NCI-H226 (cell line): ENCODE measurements at regions not wholly inside any gene's neighbourhood (a gene's known extent, or its start where the extent isn't known, plus 50 kb on each side); places are given as distances from the start of the nearest gene placed in this dataset.

Experiments used
- DNase-seq: peaks from one replicate; pipeline ENCODE4 v3.0.0-alpha.2; 2015

DNA sequence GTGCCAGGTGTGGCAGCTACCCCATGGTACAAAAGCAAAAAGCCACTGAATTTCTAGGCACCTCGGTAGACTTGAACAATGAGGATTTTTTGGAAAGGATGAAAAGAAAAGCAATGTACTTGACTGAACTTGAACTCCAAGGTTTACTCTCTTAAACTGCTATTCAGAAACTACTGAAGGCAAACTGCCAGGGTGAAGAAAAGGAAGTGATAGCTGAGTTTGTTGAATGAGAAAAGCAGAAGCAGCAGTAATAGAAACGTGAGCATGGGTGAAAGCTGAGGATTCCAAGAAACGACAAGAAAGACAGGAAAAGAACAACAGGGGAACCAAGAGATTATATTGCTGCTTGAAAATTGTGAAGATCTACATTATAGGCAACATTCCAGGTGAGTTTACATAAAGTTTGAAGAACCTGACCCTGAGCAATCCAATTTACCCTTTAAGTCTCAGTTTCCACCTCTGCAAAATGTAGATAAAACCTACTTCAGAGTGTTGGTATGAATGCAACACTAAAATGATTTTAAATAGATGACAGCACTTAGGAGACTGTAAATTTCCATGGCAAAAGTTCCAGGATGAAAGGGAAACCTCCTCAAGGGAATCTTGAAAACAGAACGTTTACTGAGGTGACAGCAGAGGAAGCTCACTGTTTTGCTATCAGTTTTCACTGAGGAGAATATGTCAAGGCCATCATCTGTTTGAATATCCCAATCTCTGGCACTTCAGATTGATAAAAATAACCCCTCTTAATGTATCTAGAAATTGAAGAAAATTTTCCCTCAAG is 245.8 kb downstream of the SPATA31D1 start:
- no peak for DNase-seq

DNA sequence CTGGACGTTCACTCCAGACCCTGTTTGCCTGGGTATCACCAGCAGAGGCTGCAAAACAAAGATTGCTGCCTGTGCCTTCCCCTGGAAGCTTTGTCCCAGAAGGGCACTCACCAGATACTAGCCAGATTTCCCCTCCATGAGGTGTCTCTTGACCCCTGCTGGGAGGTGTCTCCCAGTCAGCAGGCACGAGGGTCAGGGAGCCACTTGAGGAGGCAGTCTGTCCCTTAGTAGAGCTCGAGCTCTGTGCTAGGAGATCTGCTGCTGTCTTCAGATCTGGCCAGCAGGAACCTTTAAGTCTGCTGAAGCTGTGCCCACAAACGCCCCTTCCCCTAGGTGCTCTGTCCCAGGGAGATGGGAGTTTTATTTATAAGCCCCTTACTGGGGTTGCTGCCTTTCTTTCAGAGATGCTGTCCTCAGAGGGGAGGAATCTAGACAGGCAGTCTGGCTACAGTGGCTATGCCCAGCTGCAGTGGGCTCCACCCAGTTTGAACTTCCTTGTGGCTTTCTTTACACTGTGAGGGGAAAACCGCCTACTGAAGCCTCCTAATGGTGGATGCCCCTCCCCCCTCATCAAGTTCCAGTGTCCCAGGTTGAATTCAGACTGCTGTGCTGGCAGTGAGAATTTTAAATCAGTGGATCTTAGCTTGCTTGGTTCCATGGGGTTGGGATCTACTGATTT is 253.9 kb downstream of the SPATA31D1 start:
- DNase-seq = no peak

DNA sequence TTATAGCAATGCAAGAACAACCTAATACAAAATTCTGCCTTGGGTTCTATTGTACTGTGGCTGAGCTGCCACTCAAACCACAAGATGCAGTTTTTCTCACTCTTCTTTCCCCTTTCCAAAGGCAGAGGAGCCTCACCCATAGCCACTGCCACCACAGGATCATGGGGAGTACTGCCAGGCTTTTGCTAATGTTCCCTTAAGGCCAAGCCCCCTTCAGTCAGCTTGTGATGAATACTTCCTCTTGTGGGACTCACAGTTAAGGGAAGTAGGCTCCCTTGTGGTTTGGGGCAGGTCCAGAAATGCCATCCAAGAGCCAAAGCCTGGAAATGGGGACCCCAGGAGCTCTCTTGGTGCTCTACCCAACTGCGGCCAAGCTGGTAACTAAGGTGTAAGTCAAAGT is 258.7 kb downstream of the SPATA31D1 start:
- peak; percentile 9 for DNase-seq

DNA sequence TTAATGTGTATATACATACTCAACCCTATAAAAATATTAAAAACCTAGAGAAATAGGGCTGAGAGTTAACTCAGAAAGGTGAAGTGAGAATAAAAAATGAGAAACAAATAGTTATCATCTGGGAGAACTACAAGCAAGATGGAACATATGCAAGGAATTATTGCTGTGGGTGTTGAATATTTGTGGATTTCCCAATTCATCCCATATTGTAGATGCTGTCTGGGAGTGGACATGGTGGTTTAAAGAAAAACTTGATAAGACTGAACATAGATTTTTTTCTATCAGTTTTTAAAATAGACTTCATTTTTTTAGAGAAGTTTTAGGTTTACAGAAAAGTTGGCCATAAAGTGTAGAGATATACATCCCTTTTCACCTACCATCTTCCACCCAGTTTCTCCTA is 263.5 kb downstream of the SPATA31D1 start:
- no peak for DNase-seq

DNA sequence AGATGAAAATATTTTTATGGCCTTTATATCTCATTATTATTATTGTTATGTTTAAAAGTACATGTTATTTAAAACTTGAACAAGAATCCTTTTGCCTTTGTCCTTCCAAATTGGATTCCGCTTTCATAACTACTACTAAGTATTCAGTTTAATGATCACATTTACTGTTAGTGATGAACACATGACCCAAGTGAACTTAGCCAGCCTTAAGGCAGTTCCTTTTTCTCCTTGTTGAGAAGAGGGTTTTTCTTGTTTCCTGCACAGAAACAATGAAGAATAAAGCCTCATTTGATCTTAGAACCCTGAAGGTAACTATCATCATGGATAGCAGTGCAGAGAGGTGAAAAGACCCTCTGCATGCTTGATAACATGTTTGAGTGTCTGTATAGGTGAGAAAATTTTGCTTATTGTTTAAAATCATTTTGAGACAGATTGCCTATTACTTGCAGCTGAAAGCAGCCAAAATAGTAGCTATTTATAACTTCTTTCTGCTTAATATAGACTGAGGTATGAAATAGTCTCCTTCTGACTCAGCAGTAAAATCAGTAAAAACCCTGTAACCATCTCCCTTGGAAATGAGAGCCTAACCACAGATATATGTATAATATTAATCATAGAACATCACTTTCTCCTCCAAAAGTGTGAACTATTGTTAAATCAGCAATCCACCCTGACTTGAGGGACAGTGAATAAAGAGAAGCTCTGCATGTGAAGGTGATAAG is 266.2 kb downstream of the SPATA31D1 start:
- no peak for DNase-seq

DNA sequence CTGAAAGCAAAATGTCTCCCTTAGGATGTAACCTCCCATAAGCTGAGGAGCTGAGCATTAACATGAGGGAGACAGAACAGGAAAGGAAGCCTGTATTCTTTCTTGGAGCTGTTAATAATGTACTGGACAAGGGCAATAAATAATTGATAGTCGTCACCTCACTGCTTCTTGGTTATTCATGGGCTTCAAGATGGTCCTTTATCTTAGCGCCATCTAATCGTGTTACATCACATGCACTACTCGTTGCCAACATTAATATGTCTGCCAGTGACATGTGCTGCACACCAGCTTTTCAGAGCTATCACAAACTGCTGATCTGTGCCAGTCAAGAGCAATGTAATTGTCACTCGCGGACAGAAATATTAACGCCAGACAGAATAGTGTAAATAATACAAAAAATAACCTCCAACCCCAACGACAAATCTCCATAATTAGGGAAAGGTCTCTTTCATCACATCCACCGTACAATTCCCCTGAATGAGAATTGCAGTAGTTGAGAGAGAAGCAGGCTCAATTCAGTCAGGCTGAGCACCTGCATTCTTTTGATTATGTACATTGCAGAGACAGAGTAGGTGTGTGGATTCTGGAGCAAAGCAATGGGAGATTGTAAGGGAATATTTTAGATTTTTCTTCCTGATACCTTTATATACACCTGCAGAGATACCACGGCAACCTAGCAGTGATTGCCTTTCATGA is 267.1 kb downstream of the SPATA31D1 start:
- DNase-seq = no peak

DNA sequence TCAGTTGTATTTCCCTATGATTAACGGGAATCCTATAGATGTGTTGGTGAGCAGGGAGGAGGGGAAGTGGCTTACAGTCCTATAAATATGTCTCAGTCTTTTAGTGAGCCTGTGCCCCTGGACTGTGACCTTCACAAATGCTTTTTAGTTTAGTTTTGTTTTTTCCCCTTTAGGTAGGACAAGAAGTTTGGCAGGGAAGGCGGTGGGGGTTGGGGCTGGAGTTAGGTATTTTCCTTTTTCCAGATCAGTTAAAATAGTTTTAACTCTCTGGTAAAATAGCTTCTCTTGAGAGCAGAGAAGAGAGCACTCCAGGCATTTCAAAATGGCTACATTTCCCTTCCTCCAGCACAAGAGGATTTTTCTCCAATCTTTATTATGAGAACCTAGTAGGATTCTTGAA is 272.1 kb downstream of the SPATA31D1 start:
- no peak for DNase-seq

DNA sequence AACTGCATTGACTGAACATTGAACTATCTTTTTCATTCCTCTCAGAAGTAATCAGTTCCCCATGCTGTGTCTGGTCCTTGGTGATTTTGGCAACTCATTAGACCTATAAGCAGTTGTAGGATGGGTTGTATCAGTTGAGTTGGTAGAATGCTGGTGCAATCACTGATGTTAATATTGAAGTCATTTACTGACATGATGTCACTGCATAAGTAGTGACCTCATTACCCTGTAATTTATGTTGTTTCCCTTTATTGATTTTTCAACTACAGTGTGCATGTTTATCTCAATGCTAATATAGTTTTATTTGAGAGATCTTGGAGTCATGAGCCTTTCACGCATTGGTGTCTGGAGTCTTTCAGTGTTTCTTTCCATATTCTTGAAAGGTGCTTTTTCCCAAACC is 275.0 kb downstream of the SPATA31D1 start:
- no peak for DNase-seq

DNA sequence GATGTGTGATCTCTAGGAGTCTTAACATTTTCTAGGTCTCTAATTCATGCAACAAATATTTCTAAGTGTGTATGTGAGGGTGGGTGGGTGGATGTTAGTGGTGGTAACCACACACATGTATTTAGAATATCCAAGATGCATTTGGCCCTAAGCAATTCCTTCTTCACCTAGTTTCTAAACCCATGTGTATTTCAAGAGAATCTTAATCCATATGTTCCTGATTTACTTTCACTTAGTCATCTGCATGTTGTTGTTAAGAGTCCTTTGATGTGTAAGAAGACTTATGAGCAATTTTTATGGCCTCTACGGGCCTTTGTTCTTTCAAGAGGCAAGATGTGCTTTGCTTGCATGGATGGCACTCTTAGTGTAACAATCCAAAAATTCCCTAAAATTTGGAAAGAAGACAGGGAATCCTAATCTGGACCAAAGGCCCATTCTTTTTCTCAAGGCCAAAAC is 282.6 kb downstream of the SPATA31D1 start:
- peak; percentile 19 for DNase-seq

DNA sequence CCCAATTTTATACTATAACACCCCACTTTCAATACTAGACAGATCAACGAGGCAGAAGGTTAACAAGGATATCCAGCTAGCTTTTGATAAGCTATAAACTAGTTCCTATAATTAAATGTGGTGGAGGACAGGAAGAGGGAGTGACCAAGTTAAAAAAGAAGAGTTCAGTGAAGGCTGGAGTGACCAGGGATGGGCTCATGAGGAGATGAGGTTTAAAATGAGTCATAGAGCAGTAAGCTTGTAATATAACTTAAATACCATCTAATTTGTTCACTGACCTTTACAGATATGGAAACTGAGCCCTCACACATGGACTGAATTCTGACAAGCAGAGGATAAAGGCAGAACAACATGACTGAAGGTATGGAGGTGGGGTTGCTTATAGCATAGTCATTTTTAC is 284.5 kb downstream of the SPATA31D1 start:
- DNase-seq = peak; percentile 26

DNA sequence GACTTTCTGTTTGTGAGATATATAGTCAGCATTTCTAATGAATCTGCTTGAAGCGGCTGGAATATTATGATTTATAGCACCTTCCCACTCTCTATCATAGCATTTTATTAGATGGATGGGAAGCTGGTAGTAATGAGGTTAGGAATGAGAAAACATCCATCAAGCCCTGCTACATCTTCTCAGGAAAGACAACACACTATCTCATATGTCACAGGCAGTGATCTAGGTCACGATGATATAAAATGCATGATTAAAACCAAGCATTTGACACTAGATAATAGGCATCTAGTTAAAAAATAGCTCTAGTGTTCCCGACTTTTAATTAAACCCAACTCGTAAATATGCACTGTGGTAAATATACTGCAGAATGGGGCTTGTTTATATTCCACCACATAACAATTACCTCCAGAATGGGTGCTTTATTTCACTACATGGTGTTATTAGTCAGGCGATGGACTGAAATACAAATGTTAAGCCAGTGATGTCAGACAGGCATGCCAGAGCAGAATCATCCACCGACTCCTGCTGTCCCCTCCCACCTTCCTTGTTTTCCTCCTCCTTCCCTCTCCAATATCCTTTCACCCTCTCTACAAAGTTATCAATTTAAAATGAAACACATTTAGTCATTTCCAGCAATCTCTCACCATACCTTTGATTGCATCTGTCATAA is 286.8 kb downstream of the SPATA31D1 start:
- DNase-seq = no peak

DNA sequence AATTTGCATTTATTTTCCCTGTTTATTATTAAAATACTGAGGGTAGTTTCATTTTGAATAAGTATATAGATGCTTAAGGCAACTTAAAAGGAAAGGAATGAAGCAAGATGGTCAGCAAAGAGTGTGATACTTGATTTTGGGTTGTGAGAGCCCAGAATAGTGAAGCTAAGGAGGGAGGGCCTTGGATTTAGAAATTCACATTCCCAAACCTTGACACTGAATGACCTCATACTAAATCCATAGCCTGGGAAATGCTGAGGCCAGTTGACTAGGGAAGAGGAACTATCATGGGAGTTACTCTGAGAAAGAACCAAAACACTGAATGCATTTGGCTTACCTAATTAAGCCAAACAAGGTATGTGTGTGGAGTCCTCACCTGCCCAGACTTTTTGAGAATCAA is 292.5 kb downstream of the SPATA31D1 start:
- peak; percentile 39 for DNase-seq

DNA sequence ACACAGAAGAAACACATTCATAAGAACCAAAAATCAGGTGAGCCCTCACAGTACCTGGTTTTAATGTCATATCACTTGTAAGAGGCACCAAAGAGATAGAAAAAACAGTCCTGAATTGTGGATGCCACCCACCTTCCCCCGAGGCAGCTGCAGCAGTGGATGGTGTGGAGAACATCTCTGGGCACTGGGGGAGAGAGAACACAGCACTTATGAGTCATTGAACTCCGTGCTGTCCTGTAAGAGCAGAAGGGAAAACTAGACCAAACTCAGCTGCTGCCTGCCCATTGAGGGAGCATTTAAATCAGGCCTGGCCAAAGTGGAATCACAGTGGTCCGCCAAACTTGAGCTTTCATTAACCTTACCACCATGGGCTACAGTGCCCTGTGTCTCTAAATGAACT is 296.2 kb downstream of the SPATA31D1 start:
- DNase-seq = no peak

DNA sequence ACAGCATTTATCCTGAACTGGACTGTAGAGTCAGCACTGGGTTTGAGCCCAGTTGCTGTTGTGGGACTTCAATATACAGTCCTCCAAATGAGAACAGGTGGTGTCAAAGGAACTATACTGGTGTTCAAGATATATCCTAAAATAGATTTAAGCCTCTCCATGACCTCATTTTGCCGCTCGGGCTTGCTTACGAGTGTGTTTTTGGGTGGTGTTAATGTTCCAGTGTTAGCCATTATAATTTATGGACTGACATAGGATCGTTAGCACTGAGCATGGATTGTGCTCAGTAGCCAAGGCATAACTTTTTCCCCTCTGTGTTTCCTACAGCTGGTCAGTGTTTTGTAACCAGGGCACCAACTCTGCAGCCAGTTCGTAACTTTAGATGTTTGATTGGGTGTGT is 306.6 kb downstream of the SPATA31D1 start:
- DNase-seq = no peak

DNA sequence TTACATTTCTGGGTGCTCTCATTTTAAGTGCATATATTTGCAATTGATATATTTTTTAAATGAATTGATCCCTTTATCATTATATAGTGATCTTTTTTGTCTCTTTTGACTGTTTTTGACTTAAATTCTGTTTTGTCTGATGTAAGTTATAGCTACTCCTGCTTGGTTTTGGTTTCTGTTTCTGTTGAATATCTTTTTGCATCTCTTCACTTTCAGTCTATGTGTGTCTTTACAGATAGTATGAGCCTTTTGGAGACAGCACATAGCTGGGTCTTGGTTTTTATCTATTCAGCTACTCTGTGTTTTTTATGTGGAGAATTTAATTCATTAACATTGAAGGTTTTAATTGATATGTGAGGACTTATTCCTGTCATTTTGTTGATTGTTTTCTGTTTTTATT is 311.3 kb downstream of the SPATA31D1 start:
- DNase-seq = no peak

DNA sequence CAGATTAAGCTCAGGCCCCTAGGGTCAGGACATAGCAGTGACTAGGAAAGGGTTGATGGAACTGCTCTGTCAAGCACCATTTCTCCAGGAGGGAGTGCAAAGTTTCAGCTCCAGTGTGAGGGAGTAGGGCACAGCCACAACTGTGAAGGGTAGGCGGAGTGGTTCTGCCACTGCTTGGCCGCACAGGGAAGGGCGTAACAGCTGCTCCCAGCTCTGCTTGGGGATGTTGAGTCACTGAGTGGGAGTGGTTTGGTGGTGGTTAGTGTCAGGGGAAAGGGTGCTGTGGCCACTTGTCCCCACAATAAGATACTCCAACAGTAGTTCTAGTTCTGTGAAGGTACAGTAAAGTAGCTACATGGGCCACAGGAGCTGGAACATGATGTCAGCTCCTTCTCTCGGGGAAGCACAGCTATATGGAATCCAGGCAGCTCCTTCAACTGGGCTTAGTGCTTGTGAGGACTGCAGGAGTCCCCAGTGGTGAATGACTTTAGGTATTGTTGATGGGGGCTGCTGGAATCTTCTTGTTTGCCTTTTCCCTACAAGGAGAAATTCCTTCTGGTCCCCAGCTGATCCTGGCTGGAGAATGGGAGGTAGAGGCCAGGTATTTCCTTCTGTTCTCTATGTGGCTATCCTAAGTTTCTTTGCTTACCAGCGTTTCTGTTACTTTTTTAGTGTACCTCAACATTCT is 314.5 kb downstream of the SPATA31D1 start:
- no peak for DNase-seq

DNA sequence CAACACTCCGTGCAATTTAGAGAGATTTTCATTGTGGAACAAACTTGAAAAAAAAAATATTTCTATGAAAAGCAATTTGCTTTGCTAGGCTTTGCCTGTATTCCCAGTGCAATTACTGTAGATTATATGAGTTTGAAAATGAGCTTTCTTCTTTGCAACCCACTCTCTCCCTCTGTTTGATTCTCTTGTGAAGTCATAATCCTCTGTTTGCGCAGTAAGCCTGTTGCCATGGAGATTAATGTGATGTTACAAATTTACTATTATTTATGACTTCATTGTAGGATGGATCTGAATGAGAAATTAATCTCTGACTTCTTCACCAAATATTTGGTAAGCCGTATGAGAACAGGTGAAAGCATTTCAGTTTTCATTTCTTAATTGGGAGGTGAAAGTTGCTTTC is 320.3 kb downstream of the SPATA31D1 start:
- DNase-seq = no peak

DNA sequence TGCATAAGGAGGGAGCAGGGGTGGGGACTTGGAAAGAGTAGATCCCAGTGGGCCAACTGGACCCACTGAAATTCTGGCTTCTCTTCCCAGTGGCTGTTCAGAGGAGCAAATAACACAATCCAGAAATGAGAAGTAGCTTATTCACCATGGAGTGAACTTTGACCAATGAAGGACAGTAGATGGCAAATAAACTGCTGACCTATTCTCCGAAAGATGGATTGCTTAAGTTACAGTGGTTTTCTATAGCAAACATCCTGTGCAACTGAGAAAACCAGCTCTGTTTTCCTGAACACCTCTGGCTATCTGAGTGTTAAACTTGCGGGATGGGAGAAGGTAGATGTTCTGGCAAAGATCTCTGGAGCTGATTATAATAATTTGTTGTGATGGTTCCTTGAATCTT is 325.1 kb downstream of the SPATA31D1 start:
- no peak for DNase-seq

DNA sequence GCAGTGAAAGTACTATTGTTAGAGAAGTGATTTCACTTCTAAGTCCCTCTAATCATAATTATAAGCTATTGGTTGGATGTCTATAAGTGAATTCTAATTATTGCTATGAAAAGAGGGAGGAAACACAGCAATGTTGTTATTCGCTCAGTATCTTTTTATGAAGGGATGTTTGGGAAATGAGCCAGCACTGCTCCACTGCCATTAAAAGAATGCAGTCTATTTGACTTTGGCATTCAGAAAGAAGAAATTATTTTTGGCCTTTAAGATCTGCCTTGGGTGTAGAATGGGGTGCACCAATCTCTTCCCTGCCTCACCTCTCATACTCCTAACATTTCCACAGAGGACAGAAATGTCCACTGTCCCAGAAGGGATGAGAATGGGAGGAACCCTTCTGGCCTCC is 332.0 kb downstream of the SPATA31D1 start:
- peak; percentile 33 for DNase-seq

DNA sequence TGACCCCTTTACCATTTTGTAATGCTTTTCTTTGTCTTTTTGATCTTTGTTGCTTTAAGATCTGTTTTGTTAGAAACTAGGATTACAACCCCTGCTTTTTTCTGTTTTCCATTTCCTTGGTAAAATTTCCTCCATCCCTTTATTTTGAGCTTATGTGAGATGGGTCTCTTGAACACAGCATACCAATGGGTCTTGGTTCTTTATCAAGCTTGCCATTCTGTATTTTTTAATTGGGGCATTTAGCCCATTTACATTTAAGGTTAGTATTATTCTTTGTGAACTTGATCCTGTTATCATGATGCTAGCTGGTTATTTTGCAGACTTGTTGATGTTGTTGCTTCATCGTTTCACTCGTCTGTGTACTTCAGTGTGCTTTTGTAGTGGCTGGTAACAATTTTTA is 337.3 kb downstream of the SPATA31D1 start:
- no peak for DNase-seq

DNA sequence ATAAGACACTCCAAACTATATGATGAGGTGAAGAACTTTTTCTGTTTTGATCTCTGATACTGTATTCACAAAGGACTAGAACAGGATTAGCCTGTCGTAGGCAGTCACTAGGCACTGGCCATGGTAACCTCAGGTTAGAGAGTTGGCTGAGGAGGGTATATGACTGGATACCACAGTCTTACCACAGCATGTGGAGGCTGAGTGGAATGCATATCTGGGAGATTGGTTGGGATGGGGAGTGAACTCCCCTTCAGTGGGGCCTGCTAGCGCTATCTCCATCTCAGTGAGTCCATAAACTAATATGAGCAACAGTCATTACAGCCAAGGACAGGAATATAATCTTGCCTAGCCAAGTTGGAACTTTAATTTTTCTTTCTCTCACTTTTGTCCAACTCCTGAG is 339.1 kb downstream of the SPATA31D1 start:
- peak; percentile 58 for DNase-seq

DNA sequence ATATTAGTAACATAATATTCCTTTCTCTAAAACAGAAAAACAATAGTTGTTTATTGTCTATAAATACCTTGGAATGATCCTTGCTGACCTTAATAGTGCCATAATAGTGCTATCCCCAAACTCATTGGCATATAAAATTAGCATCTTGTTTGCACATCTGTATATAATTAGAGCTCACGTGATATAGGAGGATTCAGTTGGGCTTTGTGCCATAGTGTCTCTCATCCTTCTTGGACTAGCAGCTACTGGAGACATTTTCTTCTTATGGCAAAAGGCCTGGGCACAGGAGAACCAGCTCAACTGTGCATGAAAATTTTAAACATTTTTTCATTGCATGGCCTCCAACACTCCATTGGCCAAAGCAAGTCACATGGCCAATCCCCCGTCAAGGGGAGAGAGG is 342.5 kb downstream of the SPATA31D1 start:
- DNase-seq = no peak
